ENCODE measurements at regions not wholly inside any gene's neighbourhood (a gene's known extent, or its start where the extent isn't known, plus 50 kb on each side); places are given as distances from the start of the nearest gene placed in this dataset.
"Not testable (repeated sequence)": the region's sequence is repeated elsewhere in the genome, so short reads cannot be mapped to it uniquely, and the experiment has no call there.

GRCh38 chr10:32139223-32140073 is 83.2 kb upstream of the KIF5B start:
- no peak for DNase-seq

GRCh38 chr10:32136927-32137326 is 80.7 kb upstream of the KIF5B start:
- DNase-seq, result not testable (repeated sequence)

- DNase-seq, result not testable (repeated sequence)
These were observed 79.6 kb upstream of the KIF5B start for GRCh38 chr10:32135796-32136195.

GRCh38 chr10:32132357-32132946 is 76.2 kb upstream of the KIF5B start:
- DNase-seq, result no peak

GRCh38 chr10:32131388-32131787 is 75.2 kb upstream of the KIF5B start:
- DNase-seq, result no peak

GRCh38 chr10:32130788-32131187 is 74.6 kb upstream of the KIF5B start:
- no peak for DNase-seq

- DNase-seq, result no peak
These were observed 68.8 kb upstream of the KIF5B start for GRCh38 chr10:32125023-32125422.

GRCh38 chr10:32123021-32123420 is 66.8 kb upstream of the KIF5B start:
- DNase-seq, result no peak

- DNase-seq, result no peak
These were observed 65.4 kb upstream of the KIF5B start for GRCh38 chr10:32121648-32122047.

- DNase-seq, result no peak
These were observed 63.9 kb upstream of the KIF5B start for GRCh38 chr10:32120147-32120546.

GRCh38 chr10:32114508-32114907 is 58.3 kb upstream of the KIF5B start:
- no peak for DNase-seq

GRCh38 chr10:32112055-32112454 is 55.8 kb upstream of the KIF5B start:
- no peak for DNase-seq

- no peak for DNase-seq
These were observed 55.4 kb upstream of the KIF5B start for GRCh38 chr10:32111585-32111984.

- no peak for DNase-seq
These were observed 54.6 kb upstream of the KIF5B start for GRCh38 chr10:32110790-32111189.

GRCh38 chr10:32109603-32110002 is 53.4 kb upstream of the KIF5B start:
- DNase-seq, result no peak

Data from stimulated activated CD4-positive, alpha-beta T cell treated with anti-CD3 and anti-CD28 coated beads, Interleukin-2, amount 100 ng/mL, for 24 hours (primary cell).